NCI-H128 (cell line): ENCODE measurements at regions not wholly inside any gene's neighbourhood (a gene's known extent, or its start where the extent isn't known, plus 50 kb on each side); places are given as distances from the start of the nearest gene placed in this dataset.
"Not testable (repeated sequence)": the region's sequence is repeated elsewhere in the genome, so short reads cannot be mapped to it uniquely, and the experiment has no call there.

Source experiments
- DNase-seq: peaks from one replicate; lab custom pipeline; 2025; ENCODE audit not compliant: unreplicated experiment; lab: John Stamatoyannopoulos, UW

- DNase-seq, result no peak
Measured at GRCh38 chr18:70627182-70627802, 338.4 kb downstream of the SOCS6 start.

- DNase-seq, result no peak
Measured at GRCh38 chr18:70622622-70623419, 334.0 kb downstream of the SOCS6 start.

DNA sequence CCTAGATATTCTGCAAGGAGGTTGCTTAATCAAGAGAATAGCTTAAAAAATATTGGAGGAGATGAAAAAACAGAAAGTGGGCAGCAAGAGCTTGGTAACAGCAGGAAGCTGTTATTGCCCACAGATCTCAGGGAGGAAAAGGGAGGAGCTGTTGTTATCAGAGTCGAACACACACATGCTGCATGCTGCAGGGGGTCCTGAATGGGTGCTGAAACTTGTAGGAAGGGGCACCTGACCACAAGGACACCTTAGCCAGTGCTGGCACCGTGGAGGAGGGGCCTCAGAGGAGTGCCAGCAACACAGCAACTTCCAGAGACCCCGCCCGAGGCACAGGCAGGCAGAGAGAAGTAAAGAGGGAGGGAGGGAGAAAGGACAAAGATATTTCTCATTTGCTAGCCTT lies 332.9 kb downstream of the SOCS6 start:
- DNase-seq, result no peak

DNA sequence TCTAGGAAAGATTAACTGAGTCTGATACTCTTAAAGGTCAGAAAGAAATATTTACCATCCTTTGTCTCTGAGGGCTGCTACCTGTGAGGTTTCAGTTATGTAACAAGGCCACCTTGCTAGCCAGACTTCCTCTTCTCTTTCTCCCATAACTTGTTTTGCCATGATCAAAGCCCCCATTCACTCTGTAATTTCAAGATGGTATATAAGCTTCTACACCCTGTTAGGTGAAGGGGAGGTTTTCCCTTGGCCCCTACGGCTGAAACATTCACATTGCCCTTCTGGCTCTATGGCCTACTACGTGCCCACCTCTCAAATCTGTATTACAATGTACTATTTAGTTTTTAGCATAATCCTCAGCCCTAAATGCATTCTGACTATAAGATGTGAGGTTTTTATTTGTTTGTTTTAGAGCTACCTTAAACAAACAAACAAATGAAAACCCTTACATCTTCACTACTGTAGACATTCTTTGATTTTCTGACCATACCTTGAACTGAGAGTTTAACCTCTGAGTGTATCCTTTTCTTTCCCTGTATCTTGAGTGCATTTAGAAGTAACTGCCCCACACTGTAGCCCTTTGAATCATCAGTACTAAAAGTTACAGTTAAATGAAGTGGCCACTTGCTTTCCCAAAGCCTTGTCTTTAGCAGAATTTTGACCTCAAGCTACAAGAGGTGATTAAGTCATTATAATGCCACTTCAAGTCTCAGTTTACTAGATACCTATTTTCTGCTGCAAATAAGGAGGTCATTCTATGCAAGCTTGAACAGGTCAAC lies 332.2 kb downstream of the SOCS6 start:
- DNase-seq, result no peak

- no peak for DNase-seq
Measured at GRCh38 chr18:70617020-70617763, 328.3 kb downstream of the SOCS6 start.

- DNase-seq, result no peak
Measured at GRCh38 chr18:70600225-70600925, 311.5 kb downstream of the SOCS6 start.

- DNase-seq, result no peak
Measured at GRCh38 chr18:70598406-70598805, 309.6 kb downstream of the SOCS6 start.

DNA sequence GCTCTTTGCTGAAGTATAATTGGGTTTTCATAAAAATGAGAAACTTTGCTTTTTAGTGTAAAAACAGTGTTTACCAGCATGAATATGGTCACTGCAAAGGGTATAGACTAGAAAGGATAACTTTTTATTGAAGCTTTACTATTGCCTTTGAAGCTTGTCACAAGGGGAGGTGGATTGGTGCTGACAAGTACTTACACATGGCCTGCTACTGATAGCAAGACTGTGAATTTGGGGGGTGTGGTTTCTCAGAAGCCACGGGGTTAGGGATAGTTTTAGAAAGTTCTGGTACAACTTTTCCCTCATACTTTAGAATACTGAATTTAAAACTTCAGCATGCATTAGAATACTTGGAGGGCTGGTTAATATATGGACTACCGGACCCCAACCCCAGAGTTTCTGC lies 294.1 kb downstream of the SOCS6 start:
- DNase-seq, result no peak

GRCh38 chr18:70578480-70578879 lies 289.6 kb downstream of the SOCS6 start:
- no peak for DNase-seq

DNA sequence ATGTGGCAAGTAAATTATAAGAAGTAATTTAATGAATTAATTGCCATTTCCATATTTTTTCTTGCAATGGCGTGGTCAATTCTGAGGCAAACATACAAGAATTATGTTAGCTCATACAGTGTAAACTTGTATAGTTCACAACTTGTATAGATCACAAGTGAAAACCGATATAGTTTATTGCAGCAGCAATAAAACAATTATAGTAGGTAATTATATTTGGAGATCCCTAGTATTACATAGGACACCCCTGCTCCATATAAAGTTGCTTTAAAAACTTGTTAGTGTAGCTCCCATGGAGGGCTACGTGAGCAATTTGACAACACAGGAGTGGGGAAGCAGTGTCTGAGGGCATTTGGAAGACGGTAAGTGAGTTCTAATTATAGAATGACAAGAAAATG lies 288.2 kb downstream of the SOCS6 start:
- no peak for DNase-seq

DNA sequence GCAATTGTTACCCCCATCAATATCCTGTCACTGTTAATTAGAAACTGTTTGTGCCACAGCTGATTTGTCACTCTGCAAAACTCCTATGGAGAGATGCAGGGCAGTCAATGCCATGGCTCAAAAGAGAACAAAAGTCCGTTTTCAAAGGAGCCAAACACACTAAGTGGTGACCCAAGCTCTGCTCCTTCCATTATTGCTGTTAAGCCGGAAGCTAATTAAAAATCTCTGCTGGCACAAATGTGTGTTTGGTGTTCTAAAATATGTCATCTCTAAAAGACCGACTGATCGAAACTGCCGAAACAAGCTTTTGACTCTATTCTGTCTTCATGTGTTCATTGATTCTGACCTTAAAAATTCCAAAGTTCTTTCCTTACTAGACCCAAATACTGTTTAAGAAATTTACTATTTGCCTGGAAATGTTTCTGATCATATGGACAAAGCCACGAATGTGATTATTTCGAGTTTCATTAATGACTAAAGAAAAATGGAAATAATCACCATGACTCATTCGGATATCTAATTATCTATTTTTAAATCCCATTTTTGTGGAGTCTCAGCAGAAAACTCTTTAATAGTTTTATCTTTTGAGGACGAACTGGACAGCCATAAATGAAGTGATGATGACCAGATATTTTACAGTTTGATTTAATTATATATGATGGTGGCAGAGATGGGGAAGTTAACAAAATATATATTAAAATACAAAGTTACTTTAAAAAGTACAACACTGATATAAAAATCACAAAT lies 287.6 kb downstream of the SOCS6 start:
- no peak for DNase-seq

GRCh38 chr18:70574951-70575350 lies 286.1 kb downstream of the SOCS6 start:
- not testable (repeated sequence) for DNase-seq

DNA sequence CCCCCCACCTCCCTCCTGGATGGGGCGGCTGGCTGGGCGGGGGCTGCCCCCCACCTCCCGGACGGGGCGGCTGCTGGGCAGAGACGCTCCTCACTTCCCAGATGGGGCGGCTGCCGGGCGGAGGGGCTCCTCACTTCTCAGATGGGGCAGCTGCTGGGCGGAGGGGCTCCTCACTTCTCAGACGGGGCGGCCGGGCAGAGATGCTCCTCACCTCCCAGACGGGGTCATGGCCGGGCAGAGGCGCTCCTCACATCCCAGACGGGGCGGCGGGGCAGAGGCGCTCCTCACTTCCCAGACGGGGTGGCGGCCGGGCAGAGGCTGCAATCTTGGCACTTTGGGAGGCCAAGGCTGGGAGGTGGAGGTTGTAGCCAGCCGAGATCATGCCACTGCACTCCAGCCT lies 280.8 kb downstream of the SOCS6 start:
- DNase-seq, result not testable (repeated sequence)

- DNase-seq, result no peak
Measured at GRCh38 chr18:70559446-70559845, 270.6 kb downstream of the SOCS6 start.

DNA sequence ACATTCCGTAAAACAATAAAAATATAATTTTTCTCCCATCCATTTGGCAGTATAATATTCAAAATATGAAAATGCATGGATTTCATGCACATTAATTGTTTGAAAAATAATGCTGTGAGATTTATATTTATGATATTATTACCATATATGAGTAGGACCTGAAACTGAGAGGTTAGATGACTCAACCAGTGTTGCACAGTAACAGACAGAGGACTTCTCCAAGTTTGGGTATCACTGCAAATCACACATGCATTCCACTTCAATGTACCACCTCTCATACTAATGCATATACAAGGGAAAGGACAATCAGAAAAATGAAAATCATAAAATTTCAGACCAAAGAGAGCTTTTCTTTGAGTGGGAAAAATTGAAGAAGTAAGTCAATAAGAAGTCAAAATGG lies 269.5 kb downstream of the SOCS6 start:
- DNase-seq, result no peak

DNA sequence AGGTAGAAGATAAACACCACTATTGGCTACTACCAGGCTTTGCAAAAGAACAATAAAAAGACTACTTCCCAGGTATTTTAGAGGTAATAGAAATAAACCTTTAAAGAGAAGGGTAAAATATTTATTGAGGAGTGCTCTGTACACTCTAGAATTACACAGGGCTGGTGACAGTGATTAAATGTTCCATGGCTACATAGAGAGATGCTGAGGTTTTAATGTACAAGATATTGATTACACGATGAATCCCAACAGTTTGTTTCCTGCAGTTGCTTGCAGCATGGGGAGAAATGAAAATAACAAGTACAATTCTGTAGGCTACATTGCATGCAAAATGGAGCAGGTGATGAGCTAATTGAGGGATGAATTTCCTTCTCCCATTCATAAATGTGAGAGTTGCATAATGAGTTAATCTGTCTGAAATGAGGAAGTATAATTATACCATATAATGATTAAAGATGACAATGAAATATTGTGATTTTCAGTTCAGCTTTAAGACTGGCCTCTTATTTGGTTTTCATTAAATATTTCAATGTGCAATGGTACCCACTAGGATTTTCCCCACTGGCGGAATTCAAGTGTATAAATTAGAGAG lies 266.1 kb downstream of the SOCS6 start:
- no peak for DNase-seq

- no peak for DNase-seq
Measured at GRCh38 chr18:70553936-70554260, 265.1 kb downstream of the SOCS6 start.

DNA sequence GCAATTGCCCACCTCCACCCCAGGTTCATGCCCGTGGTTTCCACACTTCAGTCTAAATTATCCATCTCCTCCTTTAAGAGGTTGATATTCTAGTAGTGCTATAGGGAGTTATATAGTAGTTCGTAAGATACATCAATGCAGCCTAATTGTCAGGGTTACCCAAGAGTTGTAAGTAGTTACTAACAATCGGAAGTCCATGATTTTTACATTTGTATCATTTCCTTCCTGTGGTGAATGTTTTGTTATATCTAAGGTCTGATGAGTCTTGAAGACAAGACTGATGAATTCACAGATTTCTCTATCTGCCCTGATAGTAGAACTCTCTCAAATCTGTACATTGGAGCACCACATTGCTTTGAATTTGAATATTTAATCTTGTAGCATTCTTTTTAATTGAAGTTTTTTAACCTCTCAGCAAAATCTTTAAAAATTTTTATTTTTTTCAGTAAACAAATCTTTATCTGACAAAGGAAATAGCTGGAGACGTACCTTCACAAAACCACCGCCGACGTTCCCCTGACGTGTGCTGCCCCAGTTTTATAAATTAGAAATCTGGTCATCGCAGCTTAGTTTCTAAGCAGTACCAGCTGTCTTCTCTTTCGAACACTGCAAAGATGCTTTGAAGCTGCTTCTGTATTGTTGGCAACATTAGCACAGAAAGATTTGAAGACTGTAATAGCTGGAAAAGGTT lies 264.5 kb downstream of the SOCS6 start:
- no peak for DNase-seq

- no peak for DNase-seq
Measured at GRCh38 chr18:70536370-70537062, 247.7 kb downstream of the SOCS6 start.
